NCI-H748 treated with DMSO at 0.1 percent for 48 hours (cell line): ENCODE measurements at regions not wholly inside any gene's neighbourhood (a gene's known extent, or its start where the extent isn't known, plus 50 kb on each side); places are given as distances from the start of the nearest gene placed in this dataset.

Experiments used
- DNase-seq: peaks from one replicate; lab custom pipeline; 2025; lab: John Stamatoyannopoulos, UW

GRCh38 chr9:90408659-90409058, 234.0 kb downstream of the DIRAS2 start:
- no peak for DNase-seq

GRCh38 chr9:90419221-90419851, 223.3 kb downstream of the DIRAS2 start:
- no peak for DNase-seq

GRCh38 chr9:90420211-90420610, 222.4 kb downstream of the DIRAS2 start:
- DNase-seq = no peak

DNA sequence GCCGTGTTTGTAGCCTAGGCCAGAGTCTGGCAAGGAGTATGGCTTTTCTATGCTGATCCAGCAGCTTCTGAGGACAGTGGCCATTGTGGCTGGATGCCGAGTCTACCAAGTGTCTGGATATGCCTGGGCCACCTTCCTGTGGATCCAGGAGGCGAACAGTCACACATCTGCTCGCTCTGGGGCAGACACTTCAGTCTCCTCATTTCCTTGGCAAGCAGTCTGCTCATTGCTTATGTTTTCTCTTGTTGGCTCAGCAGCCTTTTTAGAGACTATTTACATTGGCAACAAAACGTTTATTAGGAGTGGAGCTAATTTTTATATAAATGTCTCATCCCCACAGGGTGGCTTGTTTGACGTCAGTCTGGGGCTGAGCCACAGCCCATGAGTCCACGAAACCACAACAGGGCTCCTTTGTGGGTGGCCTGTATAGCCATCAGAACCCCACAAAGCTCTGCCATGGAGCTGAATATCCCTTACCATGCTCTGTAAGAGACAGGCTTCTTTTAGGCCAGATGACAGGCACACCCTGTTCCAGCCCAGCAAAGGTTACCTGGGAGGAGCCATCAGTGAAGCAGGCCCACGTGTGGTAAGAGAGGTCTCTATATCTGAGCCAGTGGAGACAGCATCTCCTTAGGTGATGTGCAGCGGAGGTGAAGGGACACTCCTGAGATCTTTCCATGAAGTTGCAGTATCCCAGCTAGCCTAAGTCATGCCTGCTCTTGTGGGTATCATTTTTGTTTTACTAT, 221.7 kb downstream of the DIRAS2 start:
- peak; percentile 18 for DNase-seq

- no peak for DNase-seq
Measured at GRCh38 chr9:90421786-90422185, 220.8 kb downstream of the DIRAS2 start.

GRCh38 chr9:90423661-90424193, 218.9 kb downstream of the DIRAS2 start:
- no peak for DNase-seq

GRCh38 chr9:90428517-90428916, 214.1 kb downstream of the DIRAS2 start:
- DNase-seq = no peak

- no peak for DNase-seq
Measured at GRCh38 chr9:90432951-90433350, 209.7 kb downstream of the DIRAS2 start.

GRCh38 chr9:90433398-90433941, 209.2 kb downstream of the DIRAS2 start:
- DNase-seq = no peak

DNA sequence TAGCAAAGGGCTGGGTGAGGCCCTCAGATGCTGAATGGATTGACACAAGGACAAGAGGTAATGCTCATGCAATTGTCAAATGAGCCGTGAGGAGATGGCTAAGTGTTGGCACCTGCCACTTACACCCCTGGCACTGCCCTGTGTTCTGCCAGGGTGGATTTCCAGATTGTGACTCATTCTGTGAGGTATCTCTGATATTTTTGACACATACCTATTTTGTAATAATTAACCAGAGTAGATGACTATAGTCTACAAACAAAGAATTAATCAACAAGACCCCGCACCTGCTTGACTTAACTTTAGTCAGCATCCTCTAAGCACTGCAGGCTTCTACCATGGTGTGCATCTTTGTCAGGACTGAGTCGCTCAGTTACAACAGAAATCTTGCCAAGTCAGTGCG, 200.8 kb downstream of the DIRAS2 start:
- DNase-seq = no peak

- DNase-seq = no peak
Measured at GRCh38 chr9:90442723-90443122, 199.9 kb downstream of the DIRAS2 start.

DNA sequence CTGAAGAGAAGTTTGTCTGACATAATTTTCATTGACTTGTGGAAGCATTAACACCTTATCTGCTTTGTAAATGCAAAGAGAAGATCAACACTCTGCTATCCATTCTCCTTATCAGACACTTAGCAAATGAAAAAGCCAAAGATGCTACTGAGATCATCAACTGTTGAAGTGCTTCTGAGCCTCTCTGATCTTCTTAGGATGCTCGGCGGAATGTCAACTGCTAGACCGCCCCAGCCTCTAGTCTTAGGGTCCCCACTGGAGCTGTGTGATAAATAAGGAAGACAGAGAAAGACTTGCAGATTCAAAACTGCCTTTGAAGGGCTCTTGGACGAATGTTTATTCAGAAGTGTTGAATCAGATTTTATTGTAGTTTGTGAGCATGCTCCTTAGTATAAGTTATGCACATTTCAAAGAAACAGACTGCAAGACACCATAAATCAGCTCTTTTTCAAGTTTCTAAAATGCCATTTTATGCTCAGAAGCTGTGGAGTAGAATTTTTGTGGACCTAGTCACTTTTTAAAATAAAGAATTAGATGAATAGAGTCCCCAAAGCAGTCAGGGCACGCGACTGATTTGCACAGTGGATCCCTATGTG, 197.9 kb downstream of the DIRAS2 start:
- no peak for DNase-seq

GRCh38 chr9:90445391-90445790, 197.2 kb downstream of the DIRAS2 start:
- DNase-seq = no peak

DNA sequence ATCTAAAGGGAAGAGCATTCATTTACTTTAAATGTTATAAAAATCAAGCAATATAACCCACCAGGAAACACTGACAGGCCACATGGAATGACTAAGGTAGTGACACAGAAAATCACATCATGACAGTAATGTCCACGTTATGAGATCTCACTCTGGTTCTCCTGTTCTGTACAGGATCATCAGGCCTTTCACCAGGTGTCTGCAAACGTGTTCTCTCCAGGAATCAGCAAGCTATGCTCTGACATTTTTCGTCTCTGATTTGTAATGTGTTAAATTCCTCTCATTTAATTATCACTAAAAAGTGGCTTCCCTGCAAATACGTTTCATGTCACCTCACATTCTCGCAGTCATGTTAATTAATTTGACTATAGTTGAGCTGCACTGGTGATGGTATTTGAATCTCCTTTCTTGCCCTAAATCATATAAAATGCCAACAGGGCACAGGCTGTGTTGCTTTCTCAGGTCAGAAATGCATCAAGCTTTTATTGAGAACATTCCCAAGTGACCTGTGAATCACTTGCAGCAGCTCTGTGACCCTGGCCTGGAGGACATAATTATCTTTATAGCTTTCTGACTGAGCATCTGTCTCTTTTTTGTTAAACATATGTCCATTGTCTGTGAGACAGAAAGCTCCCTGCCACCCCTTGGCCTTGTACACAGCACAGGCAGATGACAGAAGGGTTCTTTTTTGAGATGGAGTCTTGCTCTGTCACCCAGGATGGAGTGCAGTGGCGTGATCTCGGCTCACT, 196.2 kb downstream of the DIRAS2 start:
- peak; percentile 37 for DNase-seq

- no peak for DNase-seq
Measured at GRCh38 chr9:90447773-90448172, 194.9 kb downstream of the DIRAS2 start.

DNA sequence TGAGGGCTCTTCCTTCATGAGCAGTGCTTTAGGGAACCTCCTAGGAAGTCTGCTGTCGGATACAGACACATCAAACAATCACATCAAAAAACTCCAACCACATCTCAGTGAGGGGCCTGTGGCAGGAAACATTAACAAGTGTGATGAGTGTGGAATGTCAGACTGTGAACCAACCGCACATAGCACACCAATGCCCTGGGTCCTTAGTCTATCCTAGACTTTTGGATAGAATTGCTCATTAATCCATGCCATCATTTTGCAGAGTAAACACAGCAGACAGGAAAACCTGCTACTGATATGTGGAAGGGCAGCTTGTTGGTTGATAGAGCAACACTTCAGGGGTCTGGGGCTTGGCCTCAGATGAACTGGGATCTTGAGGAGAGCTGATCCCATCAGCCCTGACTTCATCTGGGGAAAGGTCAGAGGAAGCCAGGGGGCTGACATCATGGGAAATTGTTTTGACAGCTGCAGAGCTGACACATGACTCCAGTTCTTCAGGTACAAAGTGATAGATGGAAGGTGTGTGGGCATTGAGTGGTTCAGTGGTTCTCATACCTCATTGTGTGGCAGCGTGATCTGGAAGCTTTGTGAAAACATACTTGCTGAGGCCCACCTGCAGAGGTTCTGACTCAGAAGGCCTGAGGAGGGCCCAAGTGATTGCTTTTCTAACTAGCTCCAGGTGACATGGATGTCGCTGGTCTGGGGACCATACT, 193.3 kb downstream of the DIRAS2 start:
- DNase-seq = no peak

GRCh38 chr9:90451804-90452203, 190.8 kb downstream of the DIRAS2 start:
- no peak for DNase-seq

DNA sequence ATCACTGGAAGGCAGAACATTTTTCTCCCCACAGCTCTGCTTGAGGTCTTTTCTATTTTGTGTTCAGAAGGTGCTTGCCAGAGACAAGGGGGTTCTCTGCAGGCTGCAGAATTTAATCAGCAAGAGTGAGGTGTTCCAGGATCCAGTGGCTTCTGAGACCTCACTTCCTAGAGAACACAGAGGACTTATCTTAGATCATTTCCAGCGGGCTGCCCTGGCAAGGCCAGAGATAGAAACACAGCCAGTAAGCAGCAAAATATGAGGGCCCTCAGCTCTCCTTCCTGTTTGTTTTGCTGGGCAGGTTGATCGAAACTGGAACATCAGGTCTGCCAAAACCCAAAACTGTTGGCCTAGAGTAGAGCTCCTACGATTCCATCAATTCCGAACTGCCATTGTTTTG, 187.3 kb downstream of the DIRAS2 start:
- DNase-seq = no peak

GRCh38 chr9:90457386-90458190, 185.0 kb downstream of the DIRAS2 start:
- DNase-seq = no peak

DNA sequence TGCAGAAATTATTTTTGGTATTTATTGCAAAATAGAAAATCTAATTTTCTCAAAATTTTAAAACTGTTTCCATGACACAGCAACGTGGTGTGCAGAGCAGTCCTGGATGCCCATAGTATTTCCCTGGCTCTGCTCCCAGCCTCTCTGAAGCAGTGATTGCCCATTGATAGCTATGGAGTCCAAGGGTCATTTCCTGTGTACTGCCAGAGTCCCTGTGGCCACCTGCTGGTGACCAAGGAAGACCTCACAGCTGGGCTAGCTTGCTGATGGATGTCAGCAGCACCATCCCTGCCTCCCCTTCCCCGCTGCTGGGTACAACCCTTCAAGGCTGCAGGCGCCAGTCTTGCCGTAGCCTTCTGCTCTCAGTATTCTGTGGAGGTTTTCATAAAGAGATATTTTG, 184.1 kb downstream of the DIRAS2 start:
- peak; percentile 33 for DNase-seq

DNA sequence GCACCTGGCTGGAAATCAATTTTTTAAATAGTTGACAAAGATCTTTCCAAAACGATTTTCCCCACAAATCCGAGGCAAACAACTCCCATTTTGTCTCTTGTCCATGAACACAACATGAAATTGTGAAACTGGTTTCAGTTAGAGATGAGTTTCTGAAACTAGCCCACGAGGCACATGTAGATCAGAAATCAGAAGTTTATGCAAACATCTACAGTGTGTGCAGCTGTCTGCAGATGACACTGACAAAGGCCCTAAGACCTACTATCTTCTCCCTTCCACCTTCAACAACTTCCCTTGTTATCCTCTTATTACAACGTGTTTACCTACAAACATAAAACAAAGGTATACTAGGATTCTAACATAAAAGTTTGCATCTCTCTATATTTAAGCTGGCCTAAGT, 183.3 kb downstream of the DIRAS2 start:
- no peak for DNase-seq
